SK-N-DZ (cell line): ENCODE measurements at regions not wholly inside any gene's neighbourhood (a gene's known extent, or its start where the extent isn't known, plus 50 kb on each side); places are given as distances from the start of the nearest gene placed in this dataset.
"Not testable (repeated sequence)": the region's sequence is repeated elsewhere in the genome, so short reads cannot be mapped to it uniquely, and the experiment has no call there.

Experiments
- DNase-seq: peaks from one replicate; pipeline ENCODE4 v3.0.0-alpha.2; 2015; ENCODE audit warnings: low spot score

DNA sequence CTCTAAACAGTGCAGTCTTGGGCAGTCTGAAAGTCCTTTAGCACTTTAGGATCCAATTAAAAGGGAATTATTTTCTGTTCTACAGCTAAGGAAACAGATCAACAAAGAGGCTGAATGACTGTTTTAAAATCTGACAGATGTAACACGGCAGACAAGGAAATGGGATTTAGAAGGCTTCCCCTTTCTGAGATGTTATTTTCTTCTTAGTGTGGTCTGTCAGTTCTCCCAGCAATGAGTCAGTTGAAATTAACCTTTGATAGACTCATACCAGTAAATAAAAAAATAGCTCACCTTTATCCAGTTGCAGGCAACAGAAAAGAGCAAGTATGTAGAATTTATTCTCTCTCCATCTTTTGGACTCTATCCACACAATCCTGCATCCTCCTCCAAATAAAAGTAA, 98.1 kb downstream of the NEDD1 start:
- DNase-seq = no peak

DNA sequence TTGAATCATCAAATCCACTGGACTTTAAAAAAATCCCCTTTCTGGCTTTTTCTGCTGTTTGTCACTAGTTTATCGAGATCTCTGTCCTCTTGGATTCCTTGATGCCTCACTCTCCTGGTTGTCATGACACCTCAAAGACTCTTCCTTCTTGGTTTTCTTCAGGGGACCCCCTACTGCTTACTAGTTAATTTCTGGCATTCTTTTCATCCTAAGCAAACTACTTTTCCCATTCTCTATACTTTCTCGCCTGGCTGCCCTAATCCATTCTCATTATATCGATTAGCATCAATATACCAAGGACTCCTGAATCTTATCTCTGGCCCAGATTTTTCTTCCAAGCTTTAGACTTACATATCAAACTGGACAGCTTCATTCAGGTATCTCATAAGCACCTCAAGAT, 98.6 kb downstream of the NEDD1 start:
- no peak for DNase-seq

DNA sequence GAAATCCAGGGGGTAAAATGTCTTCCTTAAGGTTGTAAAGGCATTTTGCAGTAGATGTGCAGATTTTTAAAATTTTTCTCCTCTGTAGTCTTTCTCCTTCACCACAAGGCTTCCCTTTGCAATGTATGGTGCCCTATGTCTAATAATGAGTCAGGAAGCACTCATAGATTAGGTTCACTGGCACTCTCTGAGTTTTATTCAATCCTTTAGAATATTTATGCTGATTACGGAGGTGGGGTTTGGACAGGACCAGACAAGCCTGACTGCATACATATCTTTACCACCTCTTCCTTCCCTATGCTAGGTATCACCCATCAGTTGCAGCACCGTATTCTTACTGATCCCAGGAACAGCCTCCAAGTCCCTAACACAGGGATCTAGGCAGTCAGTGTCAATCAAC, 99.5 kb downstream of the NEDD1 start:
- DNase-seq = no peak

- DNase-seq = no peak
Observed at GRCh38 chr12:97016163-97016562, 109.1 kb downstream of the NEDD1 start.

GRCh38 chr12:97017213-97017612, 110.2 kb downstream of the NEDD1 start:
- no peak for DNase-seq

DNA sequence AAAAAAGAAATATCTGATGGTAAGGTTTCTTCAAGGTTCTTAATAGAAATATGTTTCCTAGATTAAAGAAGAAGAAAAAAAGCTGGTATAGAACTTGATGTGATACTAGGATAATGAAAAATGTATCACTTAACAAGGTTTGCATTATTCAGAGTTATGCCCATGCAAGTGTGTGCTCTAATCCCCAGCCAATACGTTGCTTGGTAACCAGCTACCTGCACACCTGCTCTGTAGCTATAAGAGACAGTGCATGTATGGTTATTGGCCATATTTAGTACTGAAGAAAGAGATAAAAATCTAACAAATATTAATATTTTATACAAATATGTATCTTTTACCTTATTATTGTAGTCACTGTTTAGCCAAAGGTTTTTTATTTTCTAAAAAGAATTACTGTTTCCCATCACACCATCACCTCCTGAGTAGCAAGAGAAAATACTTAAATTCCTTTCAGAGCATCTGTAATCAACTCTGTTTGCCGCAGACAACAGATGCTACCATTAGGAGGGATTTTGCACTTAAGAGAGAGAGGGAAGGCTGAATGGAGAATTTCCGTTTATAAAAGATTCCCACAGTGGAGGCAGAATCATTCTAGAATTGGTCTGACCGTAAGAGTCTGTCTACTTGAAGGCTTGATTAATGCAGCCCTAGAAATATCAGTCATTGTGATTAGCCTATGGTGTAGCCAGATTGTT, 115.6 kb downstream of the NEDD1 start:
- DNase-seq = no peak

- no peak for DNase-seq
Observed at GRCh38 chr12:97024393-97024792, 117.3 kb downstream of the NEDD1 start.

GRCh38 chr12:97026901-97027300, 119.8 kb downstream of the NEDD1 start:
- DNase-seq = no peak

DNA sequence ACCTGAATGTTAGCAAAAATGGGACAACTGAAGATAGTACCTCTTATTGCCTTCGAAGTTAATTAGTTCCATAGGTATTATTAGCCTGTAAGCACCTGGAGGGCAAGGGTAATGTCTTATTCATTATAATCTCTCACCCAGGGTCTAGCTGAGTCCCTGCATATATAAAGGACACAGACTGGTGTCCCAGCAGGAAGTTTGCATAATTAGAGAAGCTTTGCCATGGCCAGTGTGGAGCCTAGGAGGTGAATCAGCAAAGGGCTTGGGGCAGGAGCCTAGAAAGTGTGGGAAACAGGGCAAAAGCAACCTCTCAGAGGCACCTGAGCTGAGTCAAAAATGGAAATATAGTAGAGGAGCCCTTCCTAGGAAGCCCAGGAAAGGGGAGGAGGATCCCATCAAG, 120.4 kb downstream of the NEDD1 start:
- no peak for DNase-seq

- DNase-seq = no peak
Observed at GRCh38 chr12:97038131-97038530, 131.1 kb downstream of the NEDD1 start.

GRCh38 chr12:97038834-97039233, 131.8 kb downstream of the NEDD1 start:
- no peak for DNase-seq

GRCh38 chr12:97046901-97047300, 139.8 kb downstream of the NEDD1 start:
- no peak for DNase-seq

GRCh38 chr12:97047361-97047760, 140.3 kb downstream of the NEDD1 start:
- no peak for DNase-seq

DNA sequence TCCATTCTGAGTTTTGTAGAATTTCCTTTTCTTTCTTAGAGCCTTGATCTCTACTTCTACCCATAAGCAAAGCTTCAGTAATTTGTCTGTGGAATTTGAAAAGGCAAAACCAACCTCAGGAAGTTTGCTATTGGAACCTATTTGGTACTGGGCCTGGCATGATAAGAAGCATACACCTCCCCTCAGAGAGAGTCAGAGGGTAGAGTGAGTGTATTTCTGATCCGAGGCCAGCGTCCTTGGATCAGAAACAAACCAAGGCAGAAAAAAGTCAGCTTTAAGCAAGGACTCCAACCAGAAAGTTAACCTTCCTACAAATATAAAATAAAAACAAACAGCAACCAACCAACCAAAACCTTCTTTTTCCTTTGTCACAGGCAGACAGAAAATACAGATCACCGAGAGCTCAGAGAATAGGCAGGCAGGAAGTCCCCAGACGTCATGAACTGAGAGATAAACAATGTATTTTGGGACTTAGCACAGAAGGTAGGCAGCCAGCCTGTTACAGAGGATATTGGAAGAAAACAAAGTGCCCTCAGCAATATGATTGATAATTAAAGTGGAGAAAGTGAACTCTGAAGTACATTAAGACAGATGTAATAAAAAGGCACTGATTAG, 141.5 kb downstream of the NEDD1 start:
- no peak for DNase-seq

- DNase-seq = no peak
Observed at GRCh38 chr12:97050509-97050908, 143.5 kb downstream of the NEDD1 start.

- DNase-seq = no peak
Observed at GRCh38 chr12:97051341-97051740, 144.3 kb downstream of the NEDD1 start.

- no peak for DNase-seq
Observed at GRCh38 chr12:97061171-97061570, 154.1 kb downstream of the NEDD1 start.

GRCh38 chr12:97063292-97063935, 156.4 kb downstream of the NEDD1 start:
- DNase-seq = no peak

GRCh38 chr12:97075161-97075933, 168.3 kb downstream of the NEDD1 start:
- no peak for DNase-seq

GRCh38 chr12:97075934-97076630, 169.0 kb downstream of the NEDD1 start:
- no peak for DNase-seq

DNA sequence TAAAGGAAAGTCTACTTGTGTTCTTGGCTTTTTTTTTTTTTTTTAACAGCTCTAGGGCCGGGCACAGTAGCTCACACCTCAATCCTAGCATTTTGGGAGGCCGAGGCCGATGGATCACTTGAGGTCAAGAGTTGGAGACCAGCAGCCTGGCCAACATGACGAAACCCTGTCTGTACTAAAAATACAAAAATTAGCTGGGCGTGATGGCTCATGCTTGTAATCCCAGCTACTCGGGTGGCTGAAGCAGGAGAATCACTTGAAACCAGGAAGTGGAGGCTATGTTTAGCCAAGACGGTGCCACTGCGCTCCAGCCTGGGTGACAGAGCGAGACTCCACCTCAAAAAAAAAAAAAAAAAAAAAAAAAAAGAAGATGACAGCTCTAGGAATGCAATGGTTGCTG, 169.9 kb downstream of the NEDD1 start:
- DNase-seq = not testable (repeated sequence)

DNA sequence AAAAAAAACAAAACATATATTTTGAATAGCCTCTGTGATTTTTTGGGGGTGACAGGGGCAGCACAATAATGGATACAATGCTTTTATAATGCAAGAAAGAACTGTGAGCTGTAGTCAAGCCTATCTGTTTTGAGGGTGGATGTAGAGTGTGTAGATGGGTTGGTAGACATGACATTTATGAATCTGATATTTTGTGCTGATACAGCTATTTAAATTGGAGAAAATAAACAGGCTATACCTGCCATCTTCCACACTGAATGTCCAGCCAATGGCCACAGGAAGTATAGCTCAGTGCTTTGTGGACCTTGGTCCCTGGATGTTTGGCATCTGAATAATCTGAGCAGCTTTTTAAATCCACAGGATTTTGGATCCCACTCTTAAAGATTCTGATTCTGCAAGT, 175.0 kb downstream of the NEDD1 start:
- DNase-seq = no peak
